Suprapubic skin (tissue), 4 donors: ENCODE measurements at regions not wholly inside any gene's neighbourhood (a gene's known extent, or its start where the extent isn't known, plus 50 kb on each side); places are given as distances from the start of the nearest gene placed in this dataset.

Experiments used
- DNase-seq, 2 donors: peaks; one replicate each; pipeline ENCODE4 v3.0.0-alpha.2; 2019; ENCODE audit warnings: low spot score in 2 of 2
- H3K27ac ChIP-seq: fragments of 200-600 bp; sonication (generic); one replicate; pipeline ENCODE4 v1.5.1; 2019
- H3K27me3 ChIP-seq: fragments of 200-600 bp; sonication (generic); one replicate; pipeline ENCODE4 v1.5.1; 2019
- H3K36me3 ChIP-seq: fragments of 200-600 bp; sonication (generic); one replicate; pipeline ENCODE4 v1.5.1; 2019
- H3K4me1 ChIP-seq: fragments of 200-600 bp; sonication (generic); one replicate; pipeline ENCODE4 v1.5.1; 2019
- H3K4me3 ChIP-seq: fragments of 200-600 bp; sonication (generic); one replicate; pipeline ENCODE4 v1.5.1; 2019; ENCODE audit warnings: mild to moderate bottlenecking
- H3K9me3 ChIP-seq: fragments of 200-600 bp; sonication (generic); one replicate; pipeline ENCODE4 v1.5.1; 2019
- CTCF ChIP-seq, 2 donors: fragments of 200-600 bp in 1 of 2; fragments of 450-650 bp in 1 of 2; sonication (generic) in 1 of 2; IDR thresholded peaks; one replicate each; pipeline ENCODE4 v1.5.1; 2016 to 2019; ENCODE audit warnings: antibody characterized with exemption in 2 of 2, mild to moderate bottlenecking in 1 of 2, moderate library complexity in 1 of 2
- EP300 ChIP-seq: sonication (generic); formaldehyde crosslinking; IDR thresholded peaks from one replicate; pipeline ENCODE4 v1.6.1; 2017; ENCODE audit warnings: antibody characterized with exemption
- POLR2A ChIP-seq, 2 donors: fragments of 450-650 bp; IDR thresholded peaks; one replicate each; pipeline ENCODE4 v1.6.1; 2017; ENCODE audit warnings: antibody characterized with exemption in 2 of 2, mild to moderate bottlenecking in 2 of 2, moderate library complexity in 2 of 2
- POLR2AphosphoS5 ChIP-seq, 3 donors: sonication (generic); formaldehyde crosslinking; IDR thresholded peaks; one replicate each; pipeline ENCODE4 v1.6.1; 2017; ENCODE audit warnings: antibody characterized with exemption in 3 of 3
- WGBS: methylation state at CpG from one replicate; pipeline ENCODE4 v1.1.5; 2018; 5-methylcytosine and 5-hydroxymethylcytosine counted together

GRCh38 chr5:105836268-105836667, 1834.5 kb downstream of the EFNA5 start:
- no peak for DNase-seq
- H3K4me3 ChIP-seq, result no peak overlapping the region
- no peak overlapping the region for H3K27ac ChIP-seq
- H3K36me3 ChIP-seq, result no peaks in the 10 kb centered on the region
- H3K4me1 ChIP-seq, result no peaks in the 10 kb centered on the region
- H3K9me3 ChIP-seq, result no peaks in the 10 kb centered on the region
- no peaks in the 10 kb centered on the region for H3K27me3 ChIP-seq
- TF ChIP-seq POLR2A (IDR thresholded peaks at IDR 0.05), result no peak
- no peak for TF ChIP-seq POLR2AphosphoS5 (IDR thresholded peaks at IDR 0.05)
- no peak for TF ChIP-seq EP300
- no peak for TF ChIP-seq CTCF (IDR thresholded peaks at IDR 0.05)

GRCh38 chr5:105828821-105829220, 1841.9 kb downstream of the EFNA5 start:
- H3K27ac ChIP-seq, result no peak overlapping the region
- no peak for DNase-seq
- H3K4me3 ChIP-seq, result no peak overlapping the region
- H3K36me3 ChIP-seq, result no peaks in the 10 kb centered on the region
- no peak for TF ChIP-seq POLR2A (IDR thresholded peaks at IDR 0.05)
- no peaks in the 10 kb centered on the region for H3K27me3 ChIP-seq
- WGBS, result 73% methylated on average over 1 of the region's 1 CpG
- H3K9me3 ChIP-seq, result no peaks in the 10 kb centered on the region
- H3K4me1 ChIP-seq, result no peaks in the 10 kb centered on the region

GRCh38 chr5:105821800-105822199, 1848.9 kb downstream of the EFNA5 start:
- no peak for TF ChIP-seq POLR2AphosphoS5 (IDR thresholded peaks at IDR 0.05)
- no peak overlapping the region for H3K27ac ChIP-seq
- WGBS, result 86% methylated on average over 2 of the region's 2 CpGs
- H3K4me3 ChIP-seq, result no peak overlapping the region
- no peaks in the 10 kb centered on the region for H3K36me3 ChIP-seq
- H3K27me3 ChIP-seq, result no peaks in the 10 kb centered on the region
- DNase-seq, result no peak
- H3K9me3 ChIP-seq, result no peaks in the 10 kb centered on the region
- H3K4me1 ChIP-seq, result no peaks in the 10 kb centered on the region

DNA sequence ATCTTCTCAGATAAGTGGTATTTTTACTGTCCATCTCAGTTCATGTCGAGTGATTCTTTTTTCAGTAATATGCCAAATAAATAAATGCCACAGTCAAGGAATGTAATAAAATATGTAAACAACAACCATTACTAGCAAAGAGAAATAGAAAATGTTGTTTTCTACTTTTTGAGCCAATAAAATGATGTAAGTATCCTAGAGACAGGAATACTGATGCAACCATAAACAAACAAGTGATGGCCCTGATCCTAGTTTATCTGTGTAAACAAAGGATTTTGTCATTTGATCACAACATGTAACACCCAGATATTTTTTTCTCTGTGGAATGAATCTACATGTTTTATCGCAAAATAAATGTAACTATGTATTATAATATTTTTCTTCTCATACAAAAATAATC, 1852.8 kb downstream of the EFNA5 start:
- Histone ChIP-seq H3K9me3 (no peaks in the 10 kb centered on the region), H3K4me1 (no peaks in the 10 kb centered on the region), H3K4me3 (no peak overlapping the region), H3K27ac (no peak overlapping the region), H3K27me3 (no peaks in the 10 kb centered on the region), H3K36me3 (no peaks in the 10 kb centered on the region)
- no peak for DNase-seq
- WGBS, result 54% methylated on average over 2 of the region's 2 CpGs
- TF ChIP-seq POLR2AphosphoS5 (IDR thresholded peaks at IDR 0.05) (no peak), POLR2A (IDR thresholded peaks at IDR 0.05) (no peak), EP300 (no peak), CTCF (IDR thresholded peaks at IDR 0.05) (no peak)

DNA sequence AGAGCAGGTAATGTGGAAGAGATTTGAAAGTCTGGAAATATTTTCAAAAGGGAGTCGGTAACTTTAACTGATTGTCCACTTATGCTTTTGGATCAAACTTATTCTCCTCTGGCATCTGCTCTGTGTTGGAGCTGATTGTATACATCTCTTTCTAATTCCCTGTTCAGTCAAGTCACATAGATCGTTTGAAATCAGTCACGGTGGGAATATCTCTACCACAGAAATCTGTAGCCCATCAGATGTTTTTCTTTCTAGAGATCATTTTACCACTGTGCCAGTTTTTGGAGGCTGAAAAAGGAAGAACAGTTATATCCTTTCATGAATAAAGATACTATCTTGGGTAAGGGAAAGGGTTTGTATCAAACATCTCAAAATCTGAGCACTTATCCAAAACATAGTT, 1853.3 kb downstream of the EFNA5 start:
- TF ChIP-seq POLR2AphosphoS5 (IDR thresholded peaks at IDR 0.05) (no peak), POLR2A (IDR thresholded peaks at IDR 0.05) (no peak), CTCF (IDR thresholded peaks at IDR 0.05) (no peak), EP300 (no peak)
- no peak for DNase-seq
- no peaks in the 10 kb centered on the region for H3K9me3 ChIP-seq
- no peaks in the 10 kb centered on the region for H3K36me3 ChIP-seq
- no peak overlapping the region for H3K4me3 ChIP-seq
- H3K27me3 ChIP-seq, result no peaks in the 10 kb centered on the region
- H3K27ac ChIP-seq, result no peak overlapping the region
- 68% methylated on average over 3 of the region's 3 CpGs for WGBS
- no peaks in the 10 kb centered on the region for H3K4me1 ChIP-seq

DNA sequence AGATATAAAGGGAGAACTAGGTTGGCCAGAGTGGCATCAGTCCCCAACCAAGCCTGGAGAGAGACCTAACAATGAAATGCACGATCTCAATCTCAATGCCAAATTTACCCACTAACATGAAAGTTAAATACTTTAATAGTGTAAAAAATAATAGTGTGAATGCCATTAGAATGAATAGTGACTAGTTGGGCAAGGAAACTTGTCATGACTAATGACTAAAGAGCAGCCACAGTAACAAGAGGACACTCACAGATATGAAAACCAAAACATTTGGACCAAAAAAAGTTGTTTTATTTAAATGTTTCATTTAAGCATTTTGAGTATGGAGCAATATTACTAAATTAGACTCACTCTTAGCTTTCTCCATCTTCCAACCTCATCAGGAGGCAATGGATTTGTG, 1853.8 kb downstream of the EFNA5 start:
- no peak for TF ChIP-seq CTCF (IDR thresholded peaks at IDR 0.05)
- no peak for TF ChIP-seq EP300
- no peak for TF ChIP-seq POLR2A (IDR thresholded peaks at IDR 0.05)
- no peak for TF ChIP-seq POLR2AphosphoS5 (IDR thresholded peaks at IDR 0.05)
- Histone ChIP-seq H3K9me3 (no peaks in the 10 kb centered on the region), H3K4me1 (no peaks in the 10 kb centered on the region), H3K27me3 (no peaks in the 10 kb centered on the region), H3K27ac (no peak overlapping the region), H3K36me3 (no peaks in the 10 kb centered on the region), H3K4me3 (no peak overlapping the region)
- 73% methylated on average over 1 of the region's 1 CpG for WGBS
- no peak for DNase-seq
